ENCODE measurements at regions not wholly inside any gene's neighbourhood (a gene's known extent, or its start where the extent isn't known, plus 50 kb on each side); places are given as distances from the start of the nearest gene placed in this dataset.

- no peak for DNase-seq (ENCODE audit: low spot score)
These were observed 157.7 kb upstream of the COL1A2 start for GRCh38 chr7:94236960-94237359.

DNA sequence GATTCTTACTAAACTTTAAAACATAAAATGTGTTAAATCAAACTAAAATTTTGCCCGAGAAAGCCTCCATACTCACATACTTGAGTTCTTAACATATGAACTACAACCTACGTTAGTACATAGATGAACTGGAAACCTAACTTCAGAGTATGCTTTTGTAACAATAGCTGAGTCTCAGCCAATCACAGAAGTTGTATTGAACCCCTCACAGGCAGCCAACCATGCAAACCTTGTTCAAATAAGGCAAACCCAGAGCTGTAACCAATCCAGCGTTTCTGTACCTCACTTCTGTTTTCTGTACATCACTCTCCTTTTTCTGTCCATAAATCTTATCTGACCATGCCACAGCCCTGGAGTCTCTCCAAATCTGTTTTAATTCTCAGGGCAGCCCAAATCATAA lies 157.3 kb upstream of the COL1A2 start:
- DNase-seq (ENCODE audit: low spot score) = no peak

GRCh38 chr7:94239661-94240234 lies 154.9 kb upstream of the COL1A2 start:
- no peak for DNase-seq (ENCODE audit: low spot score)

- no peak for DNase-seq (ENCODE audit: low spot score)
These were observed 153.8 kb upstream of the COL1A2 start for GRCh38 chr7:94240902-94241301.

DNA sequence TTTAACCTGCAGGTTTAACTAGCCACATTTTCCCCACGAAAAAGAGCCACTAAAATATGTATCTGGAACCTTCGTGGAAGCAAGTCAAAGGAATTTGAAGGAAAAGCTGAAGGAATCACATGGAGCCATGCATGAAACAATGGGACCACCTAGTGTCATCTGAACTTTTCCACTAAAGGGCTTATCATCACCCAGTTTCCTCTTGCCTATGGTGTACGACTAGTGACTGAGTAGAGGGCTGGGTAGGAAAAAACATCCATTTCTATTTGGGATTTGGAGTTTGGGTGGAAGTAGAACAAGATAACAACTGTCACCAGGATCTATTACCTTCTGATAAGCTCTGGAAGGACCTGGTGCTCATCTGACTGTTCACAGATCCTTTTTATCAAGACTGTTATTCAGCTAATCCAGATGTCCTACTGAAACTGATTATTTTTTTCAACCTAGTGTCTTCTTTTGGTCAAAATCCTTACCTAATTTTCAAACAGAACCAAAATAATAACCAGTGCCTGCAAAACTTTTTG lies 153.2 kb upstream of the COL1A2 start:
- DNase-seq (ENCODE audit: low spot score) = no peak

DNA sequence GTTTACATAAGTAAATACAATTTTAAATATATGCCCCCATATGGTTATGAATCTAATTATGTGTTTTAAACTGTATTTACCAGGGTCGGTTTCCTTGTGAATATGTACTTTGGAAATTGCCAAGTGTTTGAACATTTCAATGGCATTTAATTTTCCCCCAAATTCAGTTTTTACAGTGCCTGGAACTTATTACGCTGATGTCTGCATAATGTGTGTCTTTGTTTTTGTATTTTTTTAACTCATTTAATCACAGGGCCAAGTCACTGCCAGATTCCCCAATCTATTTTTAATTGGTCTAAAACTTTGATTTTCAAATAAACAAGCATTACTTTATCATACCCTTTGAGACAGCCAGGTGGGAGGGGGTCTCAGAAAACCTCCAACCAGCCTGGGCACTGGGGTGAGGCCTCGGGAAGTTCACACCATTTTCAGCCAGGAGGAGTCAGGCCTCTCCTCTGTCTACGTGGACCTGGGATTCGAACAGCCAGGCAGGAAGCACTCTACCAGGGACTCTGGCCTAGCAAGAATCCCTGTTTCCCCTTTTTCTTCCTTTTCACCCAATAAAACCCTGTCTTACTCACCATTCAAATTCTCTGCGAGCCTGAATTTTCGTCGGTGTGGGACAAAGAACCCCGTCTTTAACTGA lies 151.5 kb upstream of the COL1A2 start:
- DNase-seq (ENCODE audit: low spot score) = no peak

DNA sequence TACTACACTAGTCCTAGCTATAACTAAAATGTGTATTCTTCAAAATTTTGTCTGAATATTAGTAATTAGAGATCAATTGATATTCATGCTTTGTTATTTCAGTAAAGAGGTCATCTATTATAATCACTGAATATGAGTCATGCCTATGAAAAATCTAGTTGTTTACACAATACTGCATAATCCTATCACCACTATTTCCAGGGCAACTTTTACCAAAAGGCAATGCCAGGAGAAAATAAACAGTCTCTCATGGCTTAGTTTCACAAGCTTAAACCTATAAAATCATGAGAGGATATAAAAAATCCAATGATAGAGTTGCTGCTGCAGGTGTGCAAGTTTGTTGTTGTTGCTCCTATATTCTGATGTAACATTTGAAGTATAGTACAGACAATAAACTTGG lies 149.9 kb upstream of the COL1A2 start:
- DNase-seq (ENCODE audit: low spot score) = no peak

DNA sequence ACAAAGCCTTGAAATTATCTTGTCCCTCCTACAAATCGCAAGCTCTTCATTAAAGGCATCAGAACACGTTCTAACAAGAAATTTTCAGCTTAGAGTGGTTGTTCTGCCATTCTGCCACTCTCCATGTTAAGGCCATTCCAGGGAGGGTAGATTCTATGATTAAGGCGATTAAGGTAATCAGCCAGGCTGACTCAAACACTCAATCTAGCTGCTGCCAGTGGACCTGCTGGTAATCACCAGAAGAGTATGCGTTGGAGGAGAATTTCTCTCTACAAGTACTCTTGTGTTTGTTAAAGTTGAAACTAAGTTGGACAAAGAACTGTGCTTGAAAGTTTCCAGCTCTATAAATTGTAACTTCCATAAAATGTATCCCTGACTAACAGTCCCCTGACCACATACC lies 149.2 kb upstream of the COL1A2 start:
- no peak for DNase-seq (ENCODE audit: low spot score)

DNA sequence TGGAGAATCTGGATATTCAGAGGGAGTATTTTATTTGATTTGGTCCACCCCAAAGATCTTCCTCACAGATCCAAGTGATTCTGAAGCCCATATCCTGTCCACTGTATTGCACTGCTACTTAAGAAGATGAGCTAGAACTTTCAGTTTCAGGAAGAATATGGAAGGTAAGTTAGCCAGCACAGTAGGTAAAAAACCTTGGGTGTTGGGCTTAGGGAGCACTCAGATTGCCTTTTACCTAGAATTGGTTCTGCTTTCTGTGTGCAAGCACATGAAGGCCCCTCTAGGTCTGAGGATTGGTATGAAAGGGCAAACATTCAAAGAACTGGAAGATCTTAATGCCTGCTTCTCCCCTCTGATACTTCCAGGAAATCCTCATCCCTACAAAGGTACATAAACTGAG lies 146.7 kb upstream of the COL1A2 start:
- DNase-seq (ENCODE audit: low spot score) = no peak

- no peak for DNase-seq (ENCODE audit: low spot score)
These were observed 145.1 kb upstream of the COL1A2 start for GRCh38 chr7:94249631-94250030.

DNA sequence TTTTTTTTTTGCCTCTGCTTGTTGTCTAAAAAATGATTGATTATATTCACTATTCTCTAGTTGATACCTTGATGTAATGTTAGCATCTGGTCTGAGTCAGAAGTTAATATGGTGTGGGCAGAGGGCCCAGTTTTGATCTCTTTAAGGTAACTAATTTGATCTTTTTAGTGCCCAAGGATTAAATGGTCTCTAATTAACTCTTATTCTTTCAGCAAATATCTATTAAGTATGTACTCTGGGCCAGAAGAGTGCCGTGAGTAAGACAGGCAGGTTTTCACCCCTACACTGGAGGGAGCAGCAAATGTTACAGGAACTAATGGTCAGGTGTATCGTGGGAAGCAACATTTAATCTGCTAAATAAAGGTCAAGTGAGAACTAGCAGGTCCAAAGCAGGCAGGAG lies 144.6 kb upstream of the COL1A2 start:
- DNase-seq (ENCODE audit: low spot score) = no peak

GRCh38 chr7:94250987-94251386 lies 143.7 kb upstream of the COL1A2 start:
- no peak for DNase-seq (ENCODE audit: low spot score)

- DNase-seq (ENCODE audit: low spot score) = no peak
These were observed 142.6 kb upstream of the COL1A2 start for GRCh38 chr7:94252124-94252523.

DNA sequence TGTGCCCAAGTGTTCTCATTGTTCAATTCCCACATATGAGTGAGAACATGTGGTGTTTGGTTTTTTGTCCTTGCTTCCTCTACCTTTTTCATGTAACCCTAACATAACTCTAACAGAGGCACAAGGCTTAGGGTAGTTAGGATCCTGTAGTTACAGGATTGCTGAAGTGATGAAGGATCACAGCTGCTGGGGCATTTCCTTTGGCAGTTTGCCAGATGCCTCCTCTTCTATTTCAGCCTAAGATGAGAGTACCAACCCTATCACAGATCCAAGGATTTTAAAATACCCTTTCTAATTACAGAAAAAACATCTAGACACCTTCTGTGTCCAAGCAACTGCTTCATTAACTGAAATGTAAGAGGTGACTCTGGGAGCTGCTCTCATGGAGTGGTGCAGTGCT lies 141.7 kb upstream of the COL1A2 start:
- no peak for DNase-seq (ENCODE audit: low spot score)

DNA sequence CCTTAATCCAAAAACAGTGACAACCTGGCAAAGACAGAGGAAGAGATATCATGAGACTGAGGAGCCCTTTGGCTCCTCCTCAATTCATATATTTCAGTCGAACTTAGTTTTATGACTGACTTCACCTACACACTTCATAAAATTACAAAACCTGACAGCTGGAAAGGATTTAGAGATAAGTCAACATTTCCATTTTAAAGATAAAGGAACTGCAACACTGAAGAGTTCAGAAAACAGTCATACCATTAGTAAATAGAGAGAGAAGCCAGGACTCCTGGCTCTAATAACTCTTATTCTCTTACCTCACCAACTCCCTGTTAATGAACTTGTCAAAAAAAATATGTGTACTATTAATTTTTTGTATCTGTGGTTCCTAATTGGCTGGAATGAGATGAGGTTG lies 141.0 kb upstream of the COL1A2 start:
- DNase-seq (ENCODE audit: low spot score) = no peak

- no peak for DNase-seq (ENCODE audit: low spot score)
These were observed 136.0 kb upstream of the COL1A2 start for GRCh38 chr7:94258418-94259300.

DNA sequence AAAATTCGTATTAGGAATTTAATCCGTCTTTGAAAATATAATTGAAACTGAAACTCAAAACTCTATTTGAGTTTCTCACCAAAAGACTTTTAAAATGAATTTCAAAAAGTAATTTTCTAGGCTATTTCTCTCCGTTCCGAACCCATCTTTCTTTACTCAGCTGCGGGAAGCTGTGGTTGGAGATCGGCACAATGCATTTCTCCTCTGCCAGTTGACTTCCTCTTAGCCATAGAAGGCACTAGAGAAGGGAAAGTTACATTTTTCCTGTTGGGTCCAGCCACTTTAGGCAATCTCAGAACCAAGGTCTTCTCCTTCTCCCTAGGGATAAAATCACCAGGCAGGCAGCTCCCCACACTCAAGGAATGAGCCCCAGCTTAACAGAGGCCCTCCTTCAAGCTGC lies 133.6 kb upstream of the COL1A2 start:
- DNase-seq (ENCODE audit: low spot score) = no peak

DNA sequence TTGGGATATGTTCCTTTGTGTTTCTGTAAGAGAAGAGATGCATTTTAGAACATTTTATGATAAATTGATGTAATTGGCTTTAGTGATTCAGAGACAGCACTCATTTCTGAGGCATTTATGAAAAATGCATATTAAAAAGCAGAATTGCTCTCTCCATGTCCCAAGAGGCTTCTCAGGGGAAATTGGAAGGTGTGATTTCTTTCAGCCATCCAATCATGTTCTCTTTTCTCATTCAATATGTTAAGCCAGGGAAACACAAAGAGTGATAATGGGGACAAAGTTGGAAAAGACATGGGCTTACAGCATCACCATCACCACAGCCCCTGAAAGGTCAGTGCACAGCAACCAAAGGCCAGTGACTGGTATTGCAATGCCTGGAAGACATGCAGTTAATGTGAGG lies 129.9 kb upstream of the COL1A2 start:
- no peak for DNase-seq (ENCODE audit: low spot score)

DNA sequence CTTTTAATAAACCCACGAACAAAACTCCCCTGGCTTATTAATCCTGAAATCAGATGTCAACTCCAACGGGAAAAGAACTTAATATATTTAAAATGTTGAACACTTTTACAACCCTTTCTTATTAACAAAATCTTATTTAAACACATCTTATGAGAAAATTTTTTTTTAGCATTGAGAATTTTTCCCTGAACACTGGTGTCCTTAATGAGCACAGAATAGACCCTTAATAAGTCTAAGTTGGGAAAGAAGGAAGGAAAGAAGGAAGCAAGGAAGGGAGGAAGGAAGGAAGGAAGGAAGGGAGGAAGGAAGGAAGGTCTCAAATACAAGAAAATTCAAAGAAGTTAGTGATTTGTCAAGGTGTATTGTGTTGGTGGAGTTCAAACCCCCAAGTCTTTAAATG lies 129.2 kb upstream of the COL1A2 start:
- no peak for DNase-seq (ENCODE audit: low spot score)

DNA sequence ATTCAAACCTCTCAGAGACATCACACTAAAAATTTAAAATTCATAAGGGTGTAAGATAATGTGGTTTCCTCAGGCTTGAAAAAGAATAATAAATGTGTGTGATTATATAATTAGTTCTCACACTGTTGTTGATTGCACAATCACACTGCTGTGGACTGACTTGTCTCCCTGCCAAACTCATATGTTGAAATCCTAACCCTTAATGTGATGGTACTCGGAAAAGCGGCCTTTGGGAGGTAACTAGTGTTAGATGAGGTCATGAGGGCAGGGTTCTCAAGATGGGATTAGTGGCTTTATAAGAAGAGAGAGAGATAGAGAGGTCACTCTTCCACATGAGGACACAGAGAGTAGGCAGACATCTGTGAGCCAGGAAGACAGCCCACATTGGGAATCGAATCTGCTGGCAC lies 128.5 kb upstream of the COL1A2 start:
- DNase-seq (ENCODE audit: low spot score) = no peak

- no peak for DNase-seq (ENCODE audit: low spot score)
These were observed 123.9 kb upstream of the COL1A2 start for GRCh38 chr7:94270772-94271171.

DNA sequence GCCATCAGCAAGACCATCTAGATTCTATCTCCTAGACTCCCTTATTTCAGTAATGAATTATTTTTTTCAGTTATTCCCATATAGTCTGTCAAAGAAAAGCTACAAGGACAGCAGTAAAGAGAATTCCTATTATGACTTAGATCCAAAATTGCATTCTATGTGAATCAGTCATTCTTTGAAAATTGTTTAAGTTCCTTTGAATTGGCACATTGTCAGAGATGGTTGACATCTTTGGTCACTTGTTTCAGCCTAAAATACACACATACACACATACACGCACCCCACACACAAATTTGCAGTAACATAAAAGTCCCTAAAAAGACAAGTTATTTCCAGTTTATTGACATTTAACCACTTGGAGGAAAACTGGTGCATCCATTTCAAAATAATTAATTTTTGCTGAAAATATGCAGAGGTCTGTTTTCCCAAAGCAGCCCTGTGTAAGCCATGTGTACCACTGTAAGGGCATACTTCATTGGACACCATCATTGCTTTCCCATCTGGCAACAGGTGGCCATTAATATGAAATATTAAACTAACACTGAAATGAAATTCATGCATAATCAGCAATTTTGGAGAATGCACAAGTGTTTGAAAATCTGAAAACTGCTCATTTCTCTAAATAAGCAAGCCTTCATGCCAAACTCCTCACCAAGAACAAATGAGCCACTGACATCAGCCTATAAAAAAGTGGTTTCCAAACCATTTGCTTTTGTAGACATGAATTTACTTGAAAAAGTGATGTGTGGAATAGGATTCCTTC lies 121.7 kb upstream of the COL1A2 start:
- no peak for DNase-seq (ENCODE audit: low spot score)

Measured in globus pallidus (tissue), 1 donor.